NCI-H345 treated with DMSO at 0.1 percent for 48 hours (cell line): ENCODE measurements at regions not wholly inside any gene's neighbourhood (a gene's known extent, or its start where the extent isn't known, plus 50 kb on each side); places are given as distances from the start of the nearest gene placed in this dataset.
"Not testable (repeated sequence)": the region's sequence is repeated elsewhere in the genome, so short reads cannot be mapped to it uniquely, and the experiment has no call there.

ENCODE experiments used
- DNase-seq: peaks from one replicate; lab custom pipeline; 2025; ENCODE audit not compliant: unreplicated experiment; lab: John Stamatoyannopoulos, UW

- no peak for DNase-seq
Measured at GRCh38 chr13:47892374-47892773, 108.7 kb downstream of the SUCLA2 start.

- no peak for DNase-seq
Measured at GRCh38 chr13:47890146-47890814, 110.8 kb downstream of the SUCLA2 start.

DNA sequence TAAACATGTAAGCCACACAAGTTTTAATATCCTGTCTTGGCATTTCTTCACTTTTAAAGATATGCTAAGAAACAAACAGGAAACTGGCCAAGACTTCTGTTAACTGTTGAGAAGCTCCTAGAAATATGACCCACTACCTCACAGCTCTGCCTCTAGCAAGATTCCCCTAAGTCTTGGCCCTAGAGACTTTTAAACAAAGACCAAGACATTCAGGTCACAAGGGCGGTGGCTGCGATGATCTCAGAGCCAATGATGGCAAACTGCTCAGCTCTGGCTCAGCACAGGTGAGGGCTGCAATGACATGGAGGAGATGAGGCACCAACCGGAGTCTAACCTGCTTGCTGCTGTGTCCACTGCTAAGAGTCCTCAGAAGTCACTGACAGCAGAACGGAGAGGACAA is 114.8 kb downstream of the SUCLA2 start:
- no peak for DNase-seq

GRCh38 chr13:47875201-47875600 is 125.9 kb downstream of the SUCLA2 start:
- DNase-seq, result no peak

DNA sequence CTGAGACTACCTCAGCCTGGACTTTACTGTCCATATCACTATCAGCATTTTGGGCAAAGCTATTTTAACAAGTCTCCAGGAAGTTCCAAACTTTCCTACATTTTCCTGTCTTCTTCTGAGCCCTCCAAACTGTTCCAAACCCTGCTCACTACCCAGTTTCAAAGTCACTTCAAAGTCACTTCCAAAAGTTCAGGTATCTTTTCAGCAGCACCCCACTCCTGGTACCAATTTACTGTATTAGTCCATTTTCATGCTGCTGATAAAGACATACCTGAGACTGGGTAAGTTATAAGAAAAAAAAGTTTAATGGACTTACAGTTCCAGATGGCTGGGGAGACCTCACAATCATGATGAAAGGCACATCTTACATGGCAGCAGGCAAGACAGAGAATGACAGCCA is 127.1 kb downstream of the SUCLA2 start:
- DNase-seq, result not testable (repeated sequence)

DNA sequence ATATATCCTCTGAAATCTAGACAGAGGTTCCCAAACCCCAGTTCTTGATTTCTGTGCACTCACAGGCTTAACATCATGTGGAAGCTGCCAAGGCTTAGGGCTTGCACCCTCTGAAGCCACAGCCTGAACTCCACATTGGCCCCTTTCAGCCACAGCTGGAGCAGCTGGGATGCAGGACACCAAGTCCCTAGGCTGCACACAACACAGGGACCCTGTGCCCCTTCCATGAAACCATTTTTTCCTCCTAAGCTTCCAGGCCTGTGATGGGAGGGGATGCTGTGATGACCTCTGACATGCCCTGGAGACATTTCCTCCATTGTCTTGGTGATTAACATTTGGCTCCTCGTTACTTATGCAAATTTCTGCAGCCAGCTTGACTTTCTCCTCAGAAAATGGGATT is 127.8 kb downstream of the SUCLA2 start:
- not testable (repeated sequence) for DNase-seq

GRCh38 chr13:47869776-47870175 is 131.3 kb downstream of the SUCLA2 start:
- DNase-seq, result no peak

GRCh38 chr13:47865883-47866282 is 135.2 kb downstream of the SUCLA2 start:
- no peak for DNase-seq

DNA sequence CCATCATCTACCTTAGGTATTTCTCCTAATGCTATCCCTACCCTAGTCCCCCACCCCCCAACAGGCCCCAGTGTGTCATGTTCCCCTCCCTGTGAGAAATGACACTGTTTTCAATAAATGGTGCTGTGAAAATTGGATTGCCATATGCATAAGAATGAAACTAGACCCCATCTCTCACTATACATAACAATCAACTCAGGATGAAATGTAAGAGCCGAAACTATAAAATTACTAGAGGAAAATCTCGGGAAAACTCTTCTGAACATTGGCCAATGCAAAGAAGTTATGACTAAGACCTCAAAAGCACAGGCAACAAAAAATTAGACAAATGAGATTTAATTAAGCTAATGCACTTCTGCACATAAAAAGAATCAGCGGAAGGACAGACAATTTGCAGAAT is 138.2 kb downstream of the SUCLA2 start:
- DNase-seq, result no peak

GRCh38 chr13:47859165-47859564 is 141.9 kb downstream of the SUCLA2 start:
- DNase-seq, result no peak

GRCh38 chr13:47858042-47859025 is 142.7 kb downstream of the SUCLA2 start:
- no peak for DNase-seq

- no peak for DNase-seq
Measured at GRCh38 chr13:47853236-47853635, 147.8 kb downstream of the SUCLA2 start.

DNA sequence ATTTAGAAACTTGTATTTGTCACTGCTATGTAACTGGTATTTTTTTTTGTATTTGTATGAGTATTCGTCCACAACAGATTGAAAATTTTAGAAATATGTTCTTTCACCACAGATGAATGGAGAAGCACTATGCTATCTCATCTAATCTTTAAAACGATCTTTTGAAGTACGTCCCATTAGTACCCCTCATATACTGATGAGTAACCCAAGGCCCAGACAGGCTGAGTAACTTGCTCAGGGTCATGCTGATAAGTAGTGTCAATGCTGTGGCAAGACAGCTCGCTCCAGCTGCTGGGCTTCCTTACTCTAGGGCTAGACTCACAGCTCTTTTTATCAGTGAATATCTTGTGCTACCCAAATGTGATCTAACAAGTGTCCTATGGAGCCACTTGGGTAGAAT is 154.2 kb downstream of the SUCLA2 start:
- no peak for DNase-seq

DNA sequence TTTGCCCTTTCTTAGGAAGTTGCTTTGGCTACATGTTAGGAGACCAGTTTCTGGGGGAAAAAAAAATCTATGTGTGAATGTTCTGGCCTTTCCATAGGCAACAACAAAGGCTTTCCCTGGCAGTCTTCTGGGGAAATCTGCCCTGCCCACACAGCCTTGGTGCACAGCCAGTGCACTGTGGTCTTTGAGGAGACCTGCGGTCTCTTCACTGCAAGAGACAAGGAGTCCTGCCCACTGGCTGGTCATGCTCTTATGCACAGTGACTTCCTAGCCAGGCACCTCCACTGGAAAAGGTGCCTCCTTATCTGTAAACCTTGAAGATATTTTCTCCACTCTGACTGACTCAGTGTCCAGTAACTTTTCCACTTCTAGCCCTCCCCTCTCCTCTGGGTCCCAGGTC is 155.1 kb downstream of the SUCLA2 start:
- no peak for DNase-seq

DNA sequence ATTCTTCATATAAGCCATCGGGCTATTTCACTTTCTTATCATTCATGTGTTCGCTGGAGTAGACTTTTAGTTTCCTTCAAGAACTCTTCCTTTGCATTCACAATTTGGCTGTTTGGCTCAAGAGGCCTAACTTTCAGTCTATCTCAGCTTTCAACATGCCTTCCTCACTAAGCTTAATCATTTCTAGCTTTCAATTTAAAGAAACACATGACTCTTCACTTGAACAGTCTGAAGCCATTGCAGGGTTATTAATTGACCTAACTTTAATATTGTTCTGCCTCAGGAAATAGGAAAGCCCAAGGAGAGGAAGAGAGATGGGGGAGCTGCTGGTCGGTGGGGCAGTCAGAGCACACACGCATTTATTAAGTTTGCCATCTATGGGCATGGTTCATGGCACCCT is 158.1 kb downstream of the SUCLA2 start:
- no peak for DNase-seq

DNA sequence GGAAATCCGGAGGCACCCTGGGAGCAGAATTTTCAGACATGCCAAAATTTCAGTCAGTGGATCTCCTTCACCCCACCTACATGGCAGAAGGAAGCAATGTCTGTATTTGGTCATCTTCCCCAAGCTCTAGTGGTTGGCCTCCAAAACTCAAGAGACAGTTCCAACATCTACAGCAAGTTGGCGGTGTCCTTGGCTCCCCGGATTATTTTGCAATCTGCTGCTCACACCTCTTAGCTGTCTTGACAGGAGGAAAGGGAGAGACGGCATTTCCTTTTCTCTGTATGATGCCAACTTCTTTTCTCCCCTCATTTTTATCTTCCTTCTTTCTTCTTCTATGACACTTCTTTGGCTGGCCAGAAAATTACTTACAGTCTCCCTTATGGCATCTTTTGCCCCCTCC is 159.9 kb downstream of the SUCLA2 start:
- no peak for DNase-seq

GRCh38 chr13:47837906-47838305 is 163.2 kb downstream of the SUCLA2 start:
- DNase-seq, result no peak

GRCh38 chr13:47837104-47837880 is 163.8 kb downstream of the SUCLA2 start:
- DNase-seq, result no peak

DNA sequence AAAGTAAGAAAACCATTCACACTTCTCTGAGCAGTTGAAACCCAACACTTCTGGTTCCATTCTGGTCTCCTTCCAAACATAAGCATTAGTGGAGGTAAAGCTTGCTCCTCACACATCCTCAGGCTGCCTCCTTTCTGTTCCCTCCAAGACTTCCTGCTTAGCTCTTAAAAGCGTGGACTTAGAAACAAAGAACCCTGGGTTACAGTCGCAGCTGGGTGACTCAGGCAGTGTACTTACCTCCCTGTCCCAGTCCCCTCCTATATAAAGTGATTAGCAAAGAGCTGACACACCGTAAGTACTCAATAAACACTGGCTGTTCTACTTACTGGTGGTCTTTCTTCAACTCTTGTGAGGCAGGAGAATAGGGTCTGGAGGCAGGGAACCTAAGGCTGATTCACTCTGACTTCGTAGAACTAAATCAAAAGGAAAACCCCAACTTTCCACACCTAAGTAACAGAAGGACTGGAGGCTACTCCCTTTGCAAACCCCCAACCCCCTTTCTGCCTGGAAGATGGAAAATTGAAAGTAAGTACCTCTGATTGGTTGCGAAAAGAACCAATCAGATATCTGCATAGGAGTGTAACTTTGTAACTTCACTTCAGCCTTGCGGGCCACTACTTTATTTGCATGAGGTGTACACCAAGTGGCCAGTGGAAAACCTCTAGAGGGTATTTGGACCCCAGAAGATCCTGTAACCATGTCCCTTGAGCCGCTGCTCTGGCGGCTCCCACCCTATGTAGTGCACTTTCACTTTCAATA is 165.4 kb downstream of the SUCLA2 start:
- DNase-seq, result no peak

- no peak for DNase-seq
Measured at GRCh38 chr13:47832458-47832972, 168.6 kb downstream of the SUCLA2 start.

DNA sequence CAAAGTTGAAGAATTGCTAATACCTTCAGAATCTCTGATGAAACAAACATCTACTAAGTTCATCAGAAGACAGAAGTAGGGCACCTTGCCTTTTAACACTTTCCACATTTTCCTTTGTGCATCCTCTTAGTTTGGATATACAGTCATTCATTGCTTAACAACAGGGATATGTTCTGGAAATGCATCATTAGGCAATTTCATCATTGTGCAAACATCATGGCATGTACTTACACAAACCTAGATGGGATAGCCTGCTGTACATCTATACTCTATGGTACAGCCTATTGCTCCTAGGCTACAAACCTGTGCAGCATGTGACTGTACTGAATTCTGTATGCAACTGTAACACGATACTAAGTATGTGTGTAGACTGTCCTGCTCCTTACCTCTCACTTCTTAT is 169.8 kb downstream of the SUCLA2 start:
- no peak for DNase-seq
